NCI-H226 (cell line): ENCODE measurements at regions not wholly inside any gene's neighbourhood (a gene's known extent, or its start where the extent isn't known, plus 50 kb on each side); places are given as distances from the start of the nearest gene placed in this dataset.

ENCODE experiments used
- DNase-seq: peaks from one replicate; pipeline ENCODE4 v3.0.0-alpha.2; 2015

DNA sequence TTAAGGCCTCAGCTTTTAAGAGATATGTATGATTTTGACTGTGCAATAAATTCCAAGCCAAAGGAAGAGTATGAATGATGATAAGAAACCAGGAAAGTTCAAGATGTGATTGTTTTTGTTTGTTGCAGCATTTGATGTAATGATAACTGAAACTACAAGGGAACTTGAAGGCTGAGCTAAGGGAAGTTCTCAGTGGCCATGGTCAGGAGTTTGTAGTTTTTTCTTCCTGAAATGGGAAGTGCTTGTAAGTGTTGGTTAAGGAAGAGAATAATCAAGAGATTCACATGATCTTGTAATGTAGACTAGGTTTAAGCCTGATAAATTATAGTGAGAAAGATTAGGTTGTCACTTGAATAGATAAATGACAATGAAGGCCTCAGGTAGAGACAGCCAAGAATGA lies 53.4 kb downstream of the PTCHD4 start:
- no peak for DNase-seq

DNA sequence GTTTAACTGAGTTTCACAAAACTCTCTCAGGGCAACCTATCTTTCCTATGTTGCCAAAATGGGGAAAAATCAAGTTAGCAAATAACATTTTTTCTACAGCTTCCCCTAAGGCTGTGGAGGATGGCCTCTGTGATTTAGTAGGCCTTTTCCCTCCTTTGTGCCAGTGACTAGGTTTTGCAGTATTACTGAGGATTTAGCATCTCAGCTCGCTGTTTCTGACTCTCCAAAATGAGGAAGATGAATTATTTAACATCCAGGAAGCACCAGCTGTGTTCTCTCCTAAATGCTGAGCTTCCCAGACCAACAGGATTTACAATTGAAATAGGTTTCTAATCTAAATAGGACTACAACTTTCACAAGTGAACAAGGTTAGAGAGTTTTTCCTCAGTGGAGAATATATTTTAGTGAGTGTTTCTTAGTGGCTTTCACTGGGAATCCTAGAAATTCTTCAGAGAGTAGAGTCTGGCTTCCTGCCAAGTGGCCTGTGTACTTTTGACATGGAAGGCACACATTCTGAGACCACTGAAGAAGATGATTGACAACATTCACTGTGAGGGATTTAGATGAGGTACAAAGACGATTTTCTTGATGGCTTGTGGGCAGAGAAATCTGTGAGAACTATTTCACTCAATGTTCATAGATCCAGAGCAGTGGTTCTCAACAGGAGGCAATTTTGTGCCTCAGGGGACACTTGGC lies 62.4 kb downstream of the PTCHD4 start:
- DNase-seq: no peak

DNA sequence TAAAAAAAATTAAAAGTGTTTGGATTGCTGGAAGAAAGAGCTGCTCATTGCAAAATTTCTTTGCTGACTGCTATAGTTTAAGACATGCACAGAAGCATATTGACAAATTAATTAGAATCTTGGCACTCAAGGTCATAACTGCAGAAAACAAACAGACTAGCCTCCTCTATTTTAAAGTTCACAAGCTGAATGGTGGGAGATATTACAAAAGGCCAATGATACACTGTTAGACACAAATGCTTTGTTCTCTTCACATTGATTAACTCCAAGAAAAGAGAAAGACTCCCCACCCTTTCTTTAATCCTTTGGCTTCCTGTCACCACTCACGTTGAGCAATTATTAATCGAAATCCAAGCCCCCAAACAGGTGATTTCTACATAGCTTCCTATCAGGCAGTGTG lies 69.1 kb downstream of the PTCHD4 start:
- DNase-seq: no peak

DNA sequence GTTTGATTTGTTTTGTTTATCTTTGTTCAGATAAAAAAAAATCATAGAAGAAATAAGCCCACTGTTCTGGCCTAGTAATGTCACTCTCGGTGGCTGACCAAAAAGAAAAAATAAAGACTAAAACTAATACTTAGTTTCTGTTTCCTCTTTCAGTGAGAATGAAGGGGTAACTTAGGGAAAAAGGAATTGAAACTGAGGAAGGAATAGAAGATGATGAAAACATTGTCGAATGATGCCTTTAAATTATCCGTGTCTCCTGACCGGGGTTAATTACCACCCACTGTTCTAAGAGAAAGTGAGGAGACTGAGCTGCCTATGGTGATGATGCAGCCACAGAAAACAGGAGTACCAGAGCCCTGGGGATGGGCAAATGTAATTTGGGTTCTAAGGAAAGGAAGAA lies 73.1 kb downstream of the PTCHD4 start:
- no peak for DNase-seq

DNA sequence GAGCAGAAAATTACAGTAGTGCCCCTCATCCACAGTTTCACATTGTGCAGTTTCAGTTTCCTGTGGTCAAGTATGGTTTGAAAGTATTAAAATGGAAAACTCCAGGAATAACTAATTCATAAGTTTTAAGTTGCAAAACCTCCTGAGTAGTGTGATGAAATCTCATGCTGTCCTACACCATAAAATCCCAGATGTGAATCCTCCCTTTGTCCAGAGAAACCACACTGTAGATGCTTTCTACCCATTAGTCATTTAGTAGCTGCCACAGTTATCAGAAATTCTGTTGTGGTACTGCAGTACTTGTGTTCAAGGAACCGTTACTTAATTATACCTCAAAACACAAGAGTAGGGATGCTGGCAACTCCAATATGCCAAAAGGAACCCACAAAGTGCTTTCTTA lies 74.7 kb downstream of the PTCHD4 start:
- DNase-seq: peak; percentile 75

DNA sequence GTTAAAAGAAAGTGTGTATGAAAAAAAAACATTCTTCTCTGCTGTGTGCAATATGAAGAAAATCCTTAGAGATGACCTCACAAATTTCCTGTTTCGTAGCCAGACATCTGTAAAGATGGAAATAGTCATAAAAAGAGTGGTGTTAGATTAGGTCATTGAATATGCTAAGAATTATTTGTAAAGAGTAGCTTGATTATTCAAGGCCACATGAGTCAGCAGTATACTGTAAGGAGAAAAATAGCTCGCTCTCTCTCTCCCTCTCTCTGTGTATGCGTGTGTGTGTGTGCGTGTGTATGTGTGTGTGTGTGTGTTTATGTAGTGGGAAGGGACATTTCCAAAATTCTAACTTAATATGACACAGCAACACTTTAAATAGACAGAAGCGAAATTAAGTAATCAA lies 78.8 kb downstream of the PTCHD4 start:
- DNase-seq: peak; percentile 85

DNA sequence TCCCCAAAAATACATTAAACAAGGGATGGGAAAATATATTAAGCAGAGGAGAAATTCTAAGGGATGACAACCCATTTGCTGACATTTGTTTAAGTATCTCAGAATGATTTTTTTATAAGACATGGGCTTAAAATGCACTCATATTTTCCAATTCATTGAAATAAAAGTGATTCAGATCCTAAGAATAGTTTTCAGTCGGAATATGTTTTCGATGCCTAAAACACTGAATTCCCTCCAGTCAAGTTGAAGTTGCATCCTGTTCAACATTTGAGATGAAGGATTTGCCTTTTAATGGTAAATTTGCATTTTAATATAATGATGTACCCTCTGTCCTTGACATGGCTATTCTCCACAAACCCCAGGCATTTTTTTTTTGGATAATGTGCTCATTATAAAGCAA lies 79.3 kb downstream of the PTCHD4 start:
- DNase-seq: no peak

DNA sequence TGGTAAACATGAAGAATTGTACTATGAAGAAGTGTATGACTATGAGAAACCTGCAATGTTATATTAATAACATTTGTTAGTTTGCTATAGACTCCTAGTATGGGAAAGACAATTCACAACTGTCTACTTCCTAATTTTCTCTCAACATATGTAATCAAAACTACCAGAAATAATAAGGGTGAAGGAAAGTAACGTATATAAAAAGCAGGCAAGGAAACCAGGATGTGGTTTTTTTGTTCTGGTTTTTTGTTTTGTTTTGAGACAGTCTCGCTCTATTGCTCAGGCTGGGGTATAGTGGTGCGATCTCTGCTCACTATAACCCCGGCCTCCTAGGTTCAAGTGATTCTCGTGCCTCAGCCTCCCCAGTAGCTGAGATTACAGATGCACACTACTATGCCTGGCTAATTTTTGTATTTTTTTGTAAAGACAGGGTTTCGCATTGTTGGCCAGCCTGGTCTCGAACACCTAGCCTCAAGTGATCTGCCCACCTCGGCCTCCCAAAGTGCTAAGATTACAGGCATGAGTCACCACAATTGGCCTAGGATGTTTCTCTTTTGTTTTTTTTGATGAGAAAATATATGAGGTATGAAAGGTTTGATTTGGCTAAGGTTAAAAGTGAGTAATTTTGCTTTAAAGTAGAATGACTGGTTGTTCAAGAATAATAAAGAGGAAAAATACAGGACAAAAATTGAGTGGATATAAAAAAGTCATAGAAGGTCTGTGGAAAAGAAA lies 83.1 kb downstream of the PTCHD4 start:
- peak; percentile 16 for DNase-seq

DNA sequence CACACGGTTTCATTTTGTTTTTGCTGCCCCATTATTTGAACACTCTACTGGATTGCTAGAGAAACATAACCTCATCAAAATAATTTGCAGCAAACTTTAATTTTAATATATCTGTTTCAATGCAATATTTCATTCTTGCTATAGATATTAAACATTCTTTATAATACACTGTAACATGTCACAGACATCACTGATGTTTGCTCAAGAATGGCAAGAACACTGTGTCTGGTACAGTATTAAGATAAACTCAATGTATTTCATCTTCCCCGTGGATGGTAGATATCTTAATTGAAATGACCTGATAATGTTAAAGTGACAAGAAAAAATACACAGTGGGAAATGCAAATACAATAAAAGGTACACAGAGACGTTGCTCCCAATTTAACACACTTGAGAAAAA lies 86.0 kb downstream of the PTCHD4 start:
- no peak for DNase-seq

DNA sequence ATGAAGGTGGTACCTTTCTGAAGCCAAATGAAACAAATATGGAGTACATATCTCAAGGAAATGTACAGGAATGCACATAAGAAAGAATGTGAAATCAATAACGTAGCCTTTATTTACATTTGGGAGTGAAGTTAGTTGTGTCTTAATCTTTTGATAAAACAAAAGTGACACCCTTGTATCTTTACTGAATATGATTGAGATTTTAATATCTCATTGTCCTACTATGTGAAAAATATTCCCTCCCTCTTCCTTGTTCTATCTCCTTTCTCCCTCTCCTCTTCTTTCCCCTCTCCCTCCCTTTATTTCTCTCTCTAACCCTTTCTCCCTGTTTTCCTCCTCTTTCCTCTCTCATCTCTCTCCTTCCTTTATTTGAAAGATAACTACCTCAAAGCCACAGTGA lies 89.1 kb downstream of the PTCHD4 start:
- no peak for DNase-seq

DNA sequence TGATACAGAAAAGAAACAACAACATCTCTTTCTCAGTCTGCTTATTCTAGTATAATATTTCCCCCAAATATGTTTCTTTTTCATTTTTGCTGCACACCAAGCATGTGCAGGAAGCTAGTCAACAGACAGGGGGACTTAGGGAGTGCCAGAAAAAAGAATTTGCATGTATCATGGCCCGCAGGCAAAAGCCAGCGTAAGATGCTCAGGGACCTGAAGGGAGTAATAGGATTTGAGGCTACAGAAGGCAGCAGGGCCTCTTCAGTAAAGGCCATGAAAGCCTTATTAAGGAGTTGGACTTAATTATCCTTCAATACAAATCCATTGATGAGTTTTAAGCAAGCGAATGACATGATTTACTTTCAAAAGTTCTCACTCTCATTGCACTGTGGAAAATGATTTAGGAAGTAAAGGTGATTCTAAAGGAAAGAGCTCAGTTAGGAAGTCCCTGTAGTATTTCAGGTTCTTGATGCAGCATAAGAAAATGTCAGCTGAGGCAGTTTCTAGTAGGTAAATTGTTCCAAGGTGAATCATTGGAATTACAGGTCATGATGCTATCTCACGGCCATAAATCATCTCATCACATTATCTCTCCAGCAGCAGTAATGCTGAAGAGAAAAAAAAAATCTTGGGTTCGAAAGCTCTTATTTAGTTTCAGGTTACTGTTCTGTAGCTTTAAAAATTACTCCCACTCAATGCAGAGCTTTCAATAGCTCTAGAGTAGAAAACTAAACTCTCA lies 94.8 kb downstream of the PTCHD4 start:
- peak; percentile 60 for DNase-seq

DNA sequence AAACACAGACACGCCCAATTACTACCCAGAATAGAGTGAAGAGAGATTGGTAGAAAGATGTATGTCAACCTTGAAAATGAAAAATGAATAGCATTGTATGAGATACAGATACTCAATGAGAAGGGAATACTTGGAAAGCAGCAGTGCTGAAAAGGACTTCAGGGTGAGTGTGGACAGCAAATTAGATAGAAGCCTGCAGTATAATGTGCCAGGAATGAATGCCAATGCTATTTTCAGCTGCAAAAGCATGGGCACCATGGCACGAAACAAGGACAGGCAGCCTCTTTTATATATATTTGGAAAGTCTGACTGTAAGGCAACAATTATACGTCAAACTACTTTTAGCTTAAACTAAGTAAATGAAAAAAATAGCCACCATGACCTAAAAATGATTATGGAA lies 118.2 kb downstream of the PTCHD4 start:
- no peak for DNase-seq

DNA sequence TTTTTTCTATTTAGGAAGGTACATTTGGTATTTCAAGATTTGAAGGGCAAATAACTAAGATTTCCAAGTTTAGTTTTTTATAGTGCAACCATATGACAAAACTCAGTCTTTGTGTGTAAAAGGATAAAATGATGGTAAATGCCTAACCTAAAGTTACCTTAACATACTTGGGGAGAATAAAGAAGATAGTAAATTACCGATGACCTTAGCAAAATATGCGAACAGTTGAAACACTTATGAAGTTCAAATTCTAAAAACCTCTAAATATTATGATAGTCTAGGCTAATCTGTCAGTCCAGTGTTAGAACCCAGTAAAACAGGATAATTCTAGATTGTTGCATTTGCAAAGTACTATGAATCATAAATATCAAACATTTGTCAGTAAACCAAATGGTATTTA lies 127.5 kb downstream of the PTCHD4 start:
- DNase-seq: no peak

DNA sequence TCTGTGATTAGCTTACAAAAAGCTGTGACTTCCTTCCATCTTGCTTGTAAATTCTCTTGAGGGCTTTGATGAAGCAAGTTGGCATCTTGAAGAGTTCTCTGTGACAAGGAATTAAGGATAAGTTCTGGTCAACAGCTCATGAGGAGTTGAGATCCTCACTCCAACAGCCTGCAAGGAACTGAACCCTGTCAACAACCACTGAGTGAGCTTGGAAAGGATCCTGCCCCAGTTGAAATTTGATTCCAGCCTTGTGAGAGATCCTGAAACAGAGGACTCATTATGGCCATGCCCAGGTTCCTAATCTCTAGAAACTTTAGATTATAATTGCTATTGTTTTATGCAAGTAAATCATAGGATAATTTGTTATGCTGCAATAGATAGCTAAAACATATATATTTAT lies 133.7 kb downstream of the PTCHD4 start:
- no peak for DNase-seq

DNA sequence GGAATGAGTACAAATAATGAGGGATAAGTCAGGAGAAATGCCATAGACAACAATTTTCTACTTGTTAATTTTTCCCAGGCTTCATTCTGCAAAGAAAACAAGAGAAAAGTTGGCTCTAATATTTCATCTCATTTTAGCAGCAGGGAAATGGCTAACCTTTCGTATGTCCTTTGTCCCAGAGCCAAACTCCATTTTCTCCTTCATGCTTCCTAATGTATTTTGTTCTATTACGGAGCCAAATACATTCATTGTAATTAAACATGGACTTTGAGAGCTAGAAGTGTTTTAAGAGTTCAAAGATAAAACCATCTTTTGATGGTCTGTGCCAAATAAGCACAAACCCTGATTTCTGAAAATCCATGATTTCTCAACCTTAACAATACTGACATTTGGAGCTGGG lies 136.9 kb downstream of the PTCHD4 start:
- no peak for DNase-seq

DNA sequence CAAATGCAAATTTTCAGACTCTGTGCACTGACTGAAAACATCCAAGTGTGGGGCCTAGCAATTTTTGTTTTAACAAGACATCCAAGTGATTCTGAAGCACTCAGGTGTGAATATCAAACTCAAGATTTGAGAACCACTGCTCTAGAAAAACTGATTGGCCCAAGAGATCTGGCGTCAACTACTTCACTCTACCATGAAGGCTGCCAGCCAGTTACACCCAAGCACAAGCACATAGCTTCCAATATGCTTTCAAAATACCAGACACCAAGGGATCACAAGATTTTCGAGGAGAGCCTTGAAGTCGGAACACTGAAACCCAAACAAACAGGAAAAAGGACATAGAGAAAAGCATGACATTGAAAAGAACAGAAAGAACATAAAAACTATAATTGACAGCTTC lies 140.2 kb downstream of the PTCHD4 start:
- no peak for DNase-seq

DNA sequence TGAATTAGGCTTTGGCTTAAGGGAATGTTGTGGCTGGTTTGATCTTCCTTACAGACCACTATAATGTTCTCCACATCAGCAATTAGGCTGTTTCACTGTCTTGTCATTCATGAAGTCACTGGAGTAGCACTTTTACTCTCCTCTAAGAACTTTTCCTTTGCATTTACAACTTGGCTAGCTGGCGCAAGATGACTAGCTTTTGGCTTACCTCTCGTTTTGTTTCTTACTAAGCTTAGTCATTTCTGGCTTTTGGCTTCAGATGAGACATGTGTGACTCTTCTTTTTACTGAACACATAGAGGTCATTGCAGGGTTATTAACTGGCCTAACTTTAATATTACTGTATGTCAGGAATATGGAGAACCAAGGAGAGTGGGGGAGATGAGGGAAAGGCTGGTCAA lies 143.2 kb downstream of the PTCHD4 start:
- DNase-seq: peak; percentile 9

DNA sequence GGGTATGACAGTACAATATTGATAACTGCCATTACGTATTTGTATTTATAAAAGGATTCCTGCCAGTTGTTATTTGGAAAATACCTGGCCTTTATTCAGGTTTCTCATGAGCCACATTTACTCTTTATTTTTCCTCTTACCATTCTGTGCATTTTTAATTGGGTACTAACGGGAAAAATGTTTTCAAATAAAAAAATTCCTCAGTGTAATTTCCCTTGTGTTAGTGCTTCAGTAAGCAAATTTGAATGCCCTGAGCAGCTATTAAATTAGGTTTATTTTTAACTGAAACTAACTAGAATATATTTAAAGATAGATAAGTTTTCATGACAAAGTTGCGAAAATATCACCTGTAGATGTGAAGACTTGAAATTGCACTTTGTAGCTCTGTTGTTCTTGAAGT lies 146.0 kb downstream of the PTCHD4 start:
- DNase-seq: no peak

DNA sequence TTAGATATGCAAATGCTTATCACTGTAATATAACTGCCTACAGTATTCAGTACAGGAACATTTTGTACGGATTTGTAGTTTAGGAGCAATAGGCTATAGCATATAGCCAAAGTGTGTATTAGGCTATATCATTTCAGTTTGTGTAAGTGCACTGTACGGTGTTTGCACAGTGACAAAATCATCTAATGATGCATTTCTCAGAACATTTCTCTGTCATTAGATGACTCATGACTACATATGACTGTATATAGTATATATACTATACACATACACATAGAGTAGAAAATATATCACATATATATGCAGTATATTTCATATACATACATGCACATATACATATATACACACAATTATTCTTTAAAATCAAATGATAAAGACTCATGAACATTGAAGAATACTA lies 158.4 kb downstream of the PTCHD4 start:
- DNase-seq: no peak

DNA sequence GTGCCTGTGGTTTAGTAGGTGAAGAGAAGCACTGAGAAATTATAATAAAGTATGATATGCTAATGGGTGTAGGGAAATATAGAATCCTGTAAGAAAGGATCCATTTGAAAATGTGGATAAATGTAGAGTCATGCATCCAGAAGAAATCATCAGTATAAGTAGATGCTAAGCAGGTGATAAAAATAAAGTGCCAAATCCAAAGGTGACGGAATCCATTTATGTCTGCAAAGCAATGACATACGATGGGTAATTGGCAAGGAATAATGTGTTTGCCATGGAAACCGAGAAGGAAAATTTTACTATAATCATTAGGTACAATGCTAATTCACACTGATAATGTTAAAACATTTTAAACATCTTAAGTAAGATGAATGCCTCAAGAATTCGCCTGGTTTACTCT lies 163.0 kb downstream of the OPN5 start:
- no peak for DNase-seq

DNA sequence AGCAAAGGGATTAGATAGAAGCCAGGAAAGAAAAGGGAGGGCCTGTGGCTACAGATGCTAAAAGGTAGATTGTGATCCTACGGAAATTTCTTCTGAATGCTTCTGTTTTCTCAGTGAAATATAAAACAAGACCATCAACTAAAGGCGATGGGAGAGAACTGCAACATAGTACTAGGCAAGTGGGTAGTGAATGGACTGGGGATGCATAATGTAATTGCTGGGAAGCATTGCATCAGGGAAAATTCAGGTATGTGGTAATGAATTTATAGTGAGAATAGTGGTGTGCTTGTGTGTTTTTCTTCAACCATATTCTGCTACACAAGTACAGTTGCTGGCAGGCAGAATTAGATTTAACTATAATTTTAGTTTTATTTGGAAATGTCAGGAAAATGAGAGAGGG lies 156.6 kb downstream of the OPN5 start:
- DNase-seq: no peak

DNA sequence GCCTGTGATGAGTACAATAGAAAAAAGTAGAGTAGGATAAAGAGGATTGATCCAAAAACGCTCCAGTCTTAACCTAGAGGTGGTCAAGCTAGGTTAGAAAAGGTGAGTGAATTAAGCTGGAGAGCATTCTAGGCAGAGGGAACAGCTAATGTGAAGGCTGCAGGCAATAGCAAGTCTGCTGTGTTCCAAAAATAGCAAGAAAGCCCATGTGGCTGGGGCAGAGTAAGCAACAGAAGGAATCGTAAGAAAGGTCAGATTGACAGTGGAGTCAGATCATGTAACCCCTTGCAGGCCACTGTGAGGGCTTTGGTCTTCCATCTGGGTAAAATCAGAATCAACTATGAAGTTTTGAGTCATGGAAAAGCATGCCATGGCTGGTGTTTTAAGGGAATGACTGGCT lies 155.0 kb downstream of the OPN5 start:
- no peak for DNase-seq

DNA sequence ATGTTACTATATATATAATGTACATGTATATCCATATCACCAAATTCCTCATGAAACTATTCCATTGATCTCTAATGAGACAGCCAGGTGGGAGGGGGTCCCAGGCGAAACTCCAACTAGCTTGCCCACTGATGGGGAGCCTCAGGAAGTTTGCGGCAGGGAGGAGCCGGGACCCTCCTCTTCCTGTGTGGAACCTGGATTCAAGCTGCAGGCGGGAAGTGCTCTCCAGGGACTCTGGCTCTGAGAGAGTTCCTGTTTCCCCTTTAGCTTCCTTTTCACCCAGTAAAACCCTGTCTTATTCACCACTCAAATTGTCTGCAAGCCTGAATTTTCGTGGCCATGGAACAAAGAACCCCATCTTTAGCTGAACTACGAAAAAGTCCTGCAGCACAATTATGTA lies 152.2 kb downstream of the OPN5 start:
- no peak for DNase-seq

DNA sequence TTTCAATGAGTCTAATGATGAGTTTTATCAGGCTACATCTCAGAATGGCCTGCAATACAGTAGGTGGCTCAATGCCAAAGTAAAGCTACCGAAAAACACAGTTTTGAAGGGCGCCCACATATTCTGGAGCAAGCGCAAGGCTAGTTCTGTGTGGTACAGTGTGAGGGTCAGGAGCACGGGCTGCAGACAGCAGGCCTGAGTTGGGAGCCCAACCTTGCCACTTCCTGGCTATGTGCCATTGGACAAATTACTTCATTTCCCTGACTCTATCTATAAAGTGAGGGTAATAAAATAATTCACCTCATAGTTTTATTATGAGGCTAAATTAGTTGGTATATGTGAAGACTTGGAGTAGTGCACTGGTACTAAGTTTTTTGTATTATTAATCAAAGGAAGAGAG lies 150.7 kb downstream of the OPN5 start:
- no peak for DNase-seq
